Peyer's patch (tissue), 4 donors: ENCODE measurements at regions not wholly inside any gene's neighbourhood (a gene's known extent, or its start where the extent isn't known, plus 50 kb on each side); places are given as distances from the start of the nearest gene placed in this dataset.

Experiments used
- DNase-seq, 3 donors: peaks; one replicate each; pipeline ENCODE4 v3.0.0-alpha.2; 2017 to 2019
- H3K27ac ChIP-seq, 4 donors: fragments of 200-600 bp; sonication (generic); one replicate each; pipeline ENCODE4 v1.5.1; 2016 to 2019
- H3K27me3 ChIP-seq, 2 donors: fragments of 200-600 bp; sonication (generic); one replicate each; pipeline ENCODE4 v1.5.1; 2019
- H3K36me3 ChIP-seq, 3 donors: fragments of 200-600 bp; sonication (generic); one replicate each; pipeline ENCODE4 v1.5.1; 2016 to 2019
- H3K4me1 ChIP-seq, 4 donors: fragments of 200-600 bp; sonication (generic); one replicate each; pipeline ENCODE4 v1.5.1; 2016 to 2019
- H3K4me3 ChIP-seq, 4 donors: fragments of 200-600 bp; sonication (generic); 1 replicate in 3 of 4; 2 replicates in 1 of 4; pipeline ENCODE4 v1.5.1; 2016 to 2019; ENCODE audit warnings: mild to moderate bottlenecking in 1 of 4
- H3K9me3 ChIP-seq, 4 donors: fragments of 200-600 bp; sonication (generic); one replicate each; pipeline ENCODE4 v1.5.1; 2016 to 2019; ENCODE audit warnings: mild to moderate bottlenecking in 1 of 4
- CTCF ChIP-seq, 6 experiments: fragments of 450-650 bp in 4 of 6; fragments of 200-600 bp in 2 of 6; sonication (generic) in 1 of 6; IDR thresholded peaks; one replicate each; pipeline ENCODE4 v1.5.1; 2017 to 2019; ENCODE audit warnings: antibody characterized with exemption in 6 of 6, mild to moderate bottlenecking in 3 of 6, moderate library complexity in 1 of 6
- POLR2A ChIP-seq, 2 donors: fragments of 450-650 bp; IDR thresholded peaks; one replicate each; pipeline ENCODE4 v1.5.1; 2017; ENCODE audit warnings: antibody characterized with exemption in 2 of 2, mild to moderate bottlenecking in 2 of 2, moderate library complexity in 2 of 2
- small RNA-seq, 2 donors: library from RNA; depleted of rRNA; stranded (forward); fragments of <200 nt; gene quantifications; one replicate each; pipeline ENCODE3, GENCODE V24; 2016

DNA sequence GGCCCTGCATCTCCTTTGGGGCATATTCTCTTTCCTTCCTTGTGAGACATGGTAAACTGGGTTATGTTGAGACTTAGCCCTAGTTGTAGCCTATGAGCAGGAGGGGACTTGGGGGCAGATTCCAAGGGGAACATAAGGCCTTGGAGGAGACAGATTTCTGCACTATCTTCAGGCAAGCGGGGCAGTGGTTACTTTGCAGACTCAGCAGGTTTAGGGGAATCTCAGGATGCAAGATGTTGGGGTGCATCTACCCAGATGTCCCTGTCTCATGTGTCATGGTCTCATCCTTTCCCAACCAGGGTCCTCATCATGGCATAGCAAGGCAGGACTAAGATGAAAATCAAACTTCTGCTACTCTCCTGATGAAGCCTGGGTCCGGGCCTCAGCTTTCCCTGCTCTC is 58.6 kb upstream of the PTPRT start:
- TF ChIP-seq CTCF (IDR thresholded peaks at IDR 0.05) (no peak), POLR2A (IDR thresholded peaks at IDR 0.05) (no peak)
- Histone ChIP-seq H3K27me3 (no peaks in the 10 kb centered on the region), H3K9me3 (no peaks in the 10 kb centered on the region), H3K4me3 (no peak overlapping the region), H3K4me1 (no peaks in the 10 kb centered on the region), H3K36me3 (no peaks in the 10 kb centered on the region), H3K27ac (no peak overlapping the region)
- no peak for DNase-seq

- DNase-seq, result no peak
- no peak overlapping the region for H3K27ac ChIP-seq
- no peaks in the 10 kb centered on the region for H3K9me3 ChIP-seq
- no peaks in the 10 kb centered on the region for H3K4me1 ChIP-seq
- H3K4me3 ChIP-seq, result no peak overlapping the region
- H3K36me3 ChIP-seq, result no peaks in the 10 kb centered on the region
- TF ChIP-seq POLR2A (IDR thresholded peaks at IDR 0.05), result no peak
- TF ChIP-seq CTCF (IDR thresholded peaks at IDR 0.05), result no peak
- no peaks in the 10 kb centered on the region for H3K27me3 ChIP-seq
These were observed 57.7 kb upstream of the PTPRT start for GRCh38 chr20:43247361-43247760.

DNA sequence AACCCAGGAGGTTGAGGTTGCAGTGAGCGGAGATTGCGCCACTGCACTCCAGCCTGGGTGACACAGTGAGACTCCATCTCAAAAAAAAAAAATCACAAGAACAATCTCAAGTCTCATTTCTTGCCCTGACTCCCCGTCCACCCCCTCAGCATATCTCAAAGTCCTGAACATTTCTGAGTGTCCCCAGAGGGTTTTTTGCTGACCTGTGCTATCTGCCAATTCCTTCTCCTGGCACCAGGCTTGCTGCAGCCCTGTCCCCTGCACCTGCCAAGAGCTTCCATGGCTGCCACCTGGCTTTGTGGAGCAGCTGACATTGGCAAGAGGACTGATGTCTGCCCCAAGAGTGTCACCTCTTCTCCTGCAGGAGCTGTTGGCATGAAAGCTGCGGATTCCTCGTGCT is 54.9 kb upstream of the PTPRT start:
- DNase-seq, result no peak
- no peaks in the 10 kb centered on the region for H3K27me3 ChIP-seq
- TF ChIP-seq POLR2A (IDR thresholded peaks at IDR 0.05), result no peak
- TF ChIP-seq CTCF (IDR thresholded peaks at IDR 0.05), result no peak

GRCh38 chr20:43243672-43244269 is 54.1 kb upstream of the PTPRT start:
- DNase-seq, result no peak
- Histone ChIP-seq H3K27ac (no peak overlapping the region), H3K27me3 (no peaks in the 10 kb centered on the region), H3K36me3 (no peaks in the 10 kb centered on the region), H3K4me3 (no peak overlapping the region), H3K4me1 (no peaks in the 10 kb centered on the region), H3K9me3 (no peaks in the 10 kb centered on the region)
- TF ChIP-seq POLR2A (IDR thresholded peaks at IDR 0.05) (no peak), CTCF (IDR thresholded peaks at IDR 0.05) (no peak)

More for the DNA sequence above, 54.9 kb upstream of the PTPRT start:
- H3K4me3 ChIP-seq, result no peak overlapping the region
- H3K36me3 ChIP-seq, result no peaks in the 10 kb centered on the region
- no peaks in the 10 kb centered on the region for H3K4me1 ChIP-seq
- H3K9me3 ChIP-seq, result no peaks in the 10 kb centered on the region
- H3K27ac ChIP-seq, result no peak overlapping the region

DNA sequence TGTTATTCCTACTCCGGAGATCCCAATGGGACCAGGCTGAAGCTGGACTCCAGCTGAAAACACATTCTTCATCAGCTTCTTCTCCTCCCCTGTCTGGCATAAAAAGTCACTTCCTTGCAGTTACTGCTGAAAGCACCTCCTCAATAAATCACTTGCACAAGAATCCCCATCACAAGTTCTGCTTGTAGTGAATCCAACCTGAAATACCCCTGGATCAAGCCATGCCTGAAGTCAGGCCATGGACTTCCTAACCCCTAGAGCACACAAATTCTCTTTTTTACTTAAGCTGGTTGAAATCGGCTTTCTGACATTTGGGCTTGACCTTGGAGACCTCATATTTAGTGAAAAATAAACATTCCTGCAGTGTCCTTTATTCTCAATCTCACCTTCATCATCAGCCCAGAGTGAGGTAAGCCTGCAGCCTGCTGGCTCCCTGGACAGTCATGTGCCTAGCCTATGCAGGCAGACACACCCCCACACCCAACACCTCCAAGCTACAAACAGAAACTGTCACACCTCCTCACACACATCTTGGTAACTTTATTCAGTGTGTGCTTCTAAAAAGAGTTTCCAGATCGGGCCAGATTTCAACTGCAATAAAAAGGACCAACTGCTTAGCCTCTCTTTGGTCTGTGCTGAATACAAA is 51.5 kb upstream of the PTPRT start:
- Histone ChIP-seq H3K27me3 (no peaks in the 10 kb centered on the region), H3K4me1 (no peaks in the 10 kb centered on the region)
- TF ChIP-seq CTCF (IDR thresholded peaks at IDR 0.05) (no peak), POLR2A (IDR thresholded peaks at IDR 0.05) (no peak)

More for the DNA sequence above, 51.5 kb upstream of the PTPRT start:
- no peak for DNase-seq
- H3K9me3 ChIP-seq, result no peaks in the 10 kb centered on the region
- no peak overlapping the region for H3K4me3 ChIP-seq
- H3K36me3 ChIP-seq, result no peaks in the 10 kb centered on the region
- H3K27ac ChIP-seq, result no peak overlapping the region

Small RNA genes lying in the stretch of these regions (small RNA-seq; reads per million reads assigned to genes)
- gene RF00426, result 0 reads per million in 2 donors
